HG03575 (cell line): ENCODE measurements at regions not wholly inside any gene's neighbourhood (a gene's known extent, or its start where the extent isn't known, plus 50 kb on each side); places are given as distances from the start of the nearest gene placed in this dataset.
"Not testable (repeated sequence)": the region's sequence is repeated elsewhere in the genome, so short reads cannot be mapped to it uniquely, and the experiment has no call there.

ENCODE experiments used
- ATAC-seq: cut with Tn5 transposase; IDR thresholded peaks from one replicate; pipeline ENCODE4 v1.9.1; 2021; ENCODE audit not compliant: unreplicated experiment, insufficient number of reproducible peaks, low FRiP score; ENCODE audit errors: extremely low read depth

- no peak for ATAC-seq
These were observed 213.2 kb downstream of the ANAPC1 start for GRCh38 chr2:111670776-111671175.

- no peak for ATAC-seq
These were observed 212.4 kb downstream of the ANAPC1 start for GRCh38 chr2:111671426-111672150.

GRCh38 chr2:111672641-111673040 is 211.4 kb downstream of the ANAPC1 start:
- ATAC-seq: not testable (repeated sequence)

GRCh38 chr2:111673526-111673925 is 210.5 kb downstream of the ANAPC1 start:
- ATAC-seq: no peak

GRCh38 chr2:111675419-111676194 is 208.4 kb downstream of the ANAPC1 start:
- ATAC-seq: no peak

- no peak for ATAC-seq
These were observed 207.6 kb downstream of the ANAPC1 start for GRCh38 chr2:111676291-111676822.

GRCh38 chr2:111678161-111678560 is 205.8 kb downstream of the ANAPC1 start:
- ATAC-seq: no peak

- no peak for ATAC-seq
These were observed 205.3 kb downstream of the ANAPC1 start for GRCh38 chr2:111678651-111679050.

- ATAC-seq: no peak
These were observed 204.8 kb downstream of the ANAPC1 start for GRCh38 chr2:111679202-111679601.

GRCh38 chr2:111684611-111685010 is 199.4 kb downstream of the ANAPC1 start:
- ATAC-seq: no peak

GRCh38 chr2:111685342-111685741 is 198.7 kb downstream of the ANAPC1 start:
- no peak for ATAC-seq

- no peak for ATAC-seq
These were observed 197.0 kb downstream of the ANAPC1 start for GRCh38 chr2:111686994-111687393.

GRCh38 chr2:111687911-111688310 is 196.1 kb downstream of the ANAPC1 start:
- no peak for ATAC-seq

GRCh38 chr2:111688482-111688881 is 195.5 kb downstream of the ANAPC1 start:
- no peak for ATAC-seq

- ATAC-seq: no peak
These were observed 194.8 kb downstream of the ANAPC1 start for GRCh38 chr2:111689174-111689573.

- ATAC-seq: no peak
These were observed 194.1 kb downstream of the ANAPC1 start for GRCh38 chr2:111689941-111690340.

GRCh38 chr2:111691164-111691875 is 192.7 kb downstream of the ANAPC1 start:
- ATAC-seq: no peak

GRCh38 chr2:111692311-111692710 is 191.7 kb downstream of the ANAPC1 start:
- ATAC-seq: no peak

GRCh38 chr2:111694700-111695101 is 189.3 kb downstream of the ANAPC1 start:
- ATAC-seq: no peak
